ENCODE measurements at regions not wholly inside any gene's neighbourhood (a gene's known extent, or its start where the extent isn't known, plus 50 kb on each side); places are given as distances from the start of the nearest gene placed in this dataset.

DNA sequence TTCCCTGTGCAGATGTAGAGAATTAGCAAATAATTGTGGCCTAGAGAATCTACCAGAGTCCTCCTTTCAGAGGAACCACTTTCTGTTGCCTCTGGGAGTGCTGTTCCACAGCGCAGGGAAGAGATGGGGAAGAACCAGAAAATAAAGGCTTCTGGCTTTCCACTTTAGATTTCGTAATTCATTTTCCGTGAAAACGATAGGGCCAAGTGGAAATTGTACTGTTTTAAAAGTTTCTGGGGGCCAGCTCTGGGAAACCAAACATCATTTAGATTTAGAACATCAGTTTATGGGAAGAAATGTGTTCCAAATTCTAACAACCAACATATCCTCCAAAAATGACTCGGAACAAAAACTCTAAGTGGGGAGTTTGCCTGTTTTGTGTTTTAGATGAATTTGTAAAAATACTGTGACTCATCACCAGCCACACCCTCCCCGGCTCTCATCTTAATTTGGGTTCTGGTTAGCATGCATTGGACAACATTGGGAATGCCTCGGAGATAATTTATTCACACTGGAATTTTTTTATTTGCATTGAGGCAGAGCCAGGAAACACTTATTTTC is 65.2 kb upstream of the LNX1 start:
- DNase-seq (ENCODE audit: low read depth): peak; percentile 8
- no peaks in the 10 kb centered on the region for H4K20me1 ChIP-seq (ENCODE audit: insufficient read depth, low read length)
- no peaks in the 10 kb centered on the region for H3K36me3 ChIP-seq (ENCODE audit: insufficient read depth, low read length)
- no peak overlapping the region for H2AFZ ChIP-seq (ENCODE audit: low read depth, low read length)
- H3K79me2 ChIP-seq (ENCODE audit: insufficient read depth, low read length): no peaks in the 10 kb centered on the region
- Mint-ChIP-seq H3K4me3 (ENCODE audit: unreplicated experiment) (no peak overlapping the region), H3K4me1 (ENCODE audit: low read depth, unreplicated experiment) (peaks cover 5% of the 10 kb centered on the region), H3K27ac (ENCODE audit: unreplicated experiment) (no peak overlapping the region), H3K27me3 (ENCODE audit: low read depth, unreplicated experiment) (peaks cover 10% of the 10 kb centered on the region), H3K36me3 (ENCODE audit: low read depth, unreplicated experiment) (no peaks in the 10 kb centered on the region), H3K9me3 (ENCODE audit: unreplicated experiment) (no peaks in the 10 kb centered on the region)
- no peak for FAIRE-seq
- no peak overlapping the region for H3K4me3 ChIP-seq (ENCODE audit: insufficient read depth, low read depth, low read length)
- TF ChIP-seq EZH2 (IDR thresholded peaks at IDR 0.05; ENCODE audit: insufficient read depth, low read length): no peak
- TF ChIP-seq, protein P1, sequence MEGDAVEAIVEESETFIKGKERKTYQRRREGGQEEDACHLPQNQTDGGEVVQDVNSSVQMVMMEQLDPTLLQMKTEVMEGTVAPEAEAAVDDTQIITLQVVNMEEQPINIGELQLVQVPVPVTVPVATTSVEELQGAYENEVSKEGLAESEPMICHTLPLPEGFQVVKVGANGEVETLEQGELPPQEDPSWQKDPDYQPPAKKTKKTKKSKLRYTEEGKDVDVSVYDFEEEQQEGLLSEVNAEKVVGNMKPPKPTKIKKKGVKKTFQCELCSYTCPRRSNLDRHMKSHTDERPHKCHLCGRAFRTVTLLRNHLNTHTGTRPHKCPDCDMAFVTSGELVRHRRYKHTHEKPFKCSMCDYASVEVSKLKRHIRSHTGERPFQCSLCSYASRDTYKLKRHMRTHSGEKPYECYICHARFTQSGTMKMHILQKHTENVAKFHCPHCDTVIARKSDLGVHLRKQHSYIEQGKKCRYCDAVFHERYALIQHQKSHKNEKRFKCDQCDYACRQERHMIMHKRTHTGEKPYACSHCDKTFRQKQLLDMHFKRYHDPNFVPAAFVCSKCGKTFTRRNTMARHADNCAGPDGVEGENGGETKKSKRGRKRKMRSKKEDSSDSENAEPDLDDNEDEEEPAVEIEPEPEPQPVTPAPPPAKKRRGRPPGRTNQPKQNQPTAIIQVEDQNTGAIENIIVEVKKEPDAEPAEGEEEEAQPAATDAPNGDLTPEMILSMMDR (IDR thresholded peaks at IDR 0.05; ENCODE audit: insufficient read depth, low read depth, low read length): peak; percentile 40
- H3K4me2 ChIP-seq (ENCODE audit: low read length): no peak overlapping the region
- no peak overlapping the region for H3K27ac ChIP-seq (ENCODE audit: low read depth, low read length)
- H3K27me3 ChIP-seq (ENCODE audit: insufficient read depth, low read length): no peaks in the 10 kb centered on the region
- H3K9me3 ChIP-seq (ENCODE audit: insufficient read depth, low read depth, low read length): no peaks in the 10 kb centered on the region
- H3K4me1 ChIP-seq (ENCODE audit: insufficient read depth, low read length): no peaks in the 10 kb centered on the region
- no peak overlapping the region for H3K9ac ChIP-seq (ENCODE audit: low read length)

DNA sequence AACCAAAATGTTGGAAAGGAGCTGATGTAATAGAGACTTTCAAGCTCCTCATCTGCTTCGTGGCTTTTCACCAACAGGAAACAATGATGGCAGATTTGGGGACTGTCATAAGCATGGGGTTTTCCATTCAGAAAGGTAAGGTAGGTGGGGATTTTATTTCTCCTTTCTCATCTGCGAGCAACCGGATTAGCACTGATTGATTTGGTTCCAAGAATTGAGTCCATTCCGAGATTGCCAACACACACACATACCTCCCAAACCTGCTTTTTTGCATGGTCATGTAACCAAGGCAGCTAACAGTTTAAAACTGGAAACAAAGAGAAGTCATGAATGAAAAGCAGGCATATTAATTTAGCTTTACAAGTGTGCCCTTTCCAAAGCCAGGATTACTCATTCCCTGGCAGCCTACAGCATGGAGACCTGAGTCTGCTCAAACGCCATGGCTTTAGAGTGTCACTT is 63.0 kb upstream of the LNX1 start:
- Histone ChIP-seq H3K9ac (ENCODE audit: low read length) (no peak overlapping the region), H3K27ac (ENCODE audit: low read depth, low read length) (no peak overlapping the region), H4K20me1 (ENCODE audit: insufficient read depth, low read length) (no peaks in the 10 kb centered on the region), H3K4me1 (ENCODE audit: insufficient read depth, low read length) (no peaks in the 10 kb centered on the region), H3K4me2 (ENCODE audit: low read length) (no peak overlapping the region), H3K27me3 (ENCODE audit: insufficient read depth, low read length) (no peaks in the 10 kb centered on the region), H3K79me2 (ENCODE audit: insufficient read depth, low read length) (no peaks in the 10 kb centered on the region), H3K36me3 (ENCODE audit: insufficient read depth, low read length) (no peaks in the 10 kb centered on the region), H3K9me3 (ENCODE audit: insufficient read depth, low read depth, low read length) (no peaks in the 10 kb centered on the region), H3K4me3 (ENCODE audit: insufficient read depth, low read depth, low read length) (no peak overlapping the region), H2AFZ (ENCODE audit: low read depth, low read length) (no peak overlapping the region)
- Mint-ChIP-seq H3K36me3 (ENCODE audit: low read depth, unreplicated experiment) (no peaks in the 10 kb centered on the region), H3K9me3 (ENCODE audit: unreplicated experiment) (no peaks in the 10 kb centered on the region), H3K4me3 (ENCODE audit: unreplicated experiment) (no peak overlapping the region), H3K27ac (ENCODE audit: unreplicated experiment) (no peak overlapping the region), H3K4me1 (ENCODE audit: low read depth, unreplicated experiment) (peaks cover 8% of the 10 kb centered on the region), H3K27me3 (ENCODE audit: low read depth, unreplicated experiment) (peaks cover 10% of the 10 kb centered on the region)
- no peak for TF ChIP-seq EZH2 (IDR thresholded peaks at IDR 0.05; ENCODE audit: insufficient read depth, low read length)
- TF ChIP-seq, protein P1 (IDR thresholded peaks at IDR 0.05; ENCODE audit: insufficient read depth, low read depth, low read length): no peak
- DNase-seq (ENCODE audit: low read depth): peak; percentile 79
- no peak for FAIRE-seq

DNA sequence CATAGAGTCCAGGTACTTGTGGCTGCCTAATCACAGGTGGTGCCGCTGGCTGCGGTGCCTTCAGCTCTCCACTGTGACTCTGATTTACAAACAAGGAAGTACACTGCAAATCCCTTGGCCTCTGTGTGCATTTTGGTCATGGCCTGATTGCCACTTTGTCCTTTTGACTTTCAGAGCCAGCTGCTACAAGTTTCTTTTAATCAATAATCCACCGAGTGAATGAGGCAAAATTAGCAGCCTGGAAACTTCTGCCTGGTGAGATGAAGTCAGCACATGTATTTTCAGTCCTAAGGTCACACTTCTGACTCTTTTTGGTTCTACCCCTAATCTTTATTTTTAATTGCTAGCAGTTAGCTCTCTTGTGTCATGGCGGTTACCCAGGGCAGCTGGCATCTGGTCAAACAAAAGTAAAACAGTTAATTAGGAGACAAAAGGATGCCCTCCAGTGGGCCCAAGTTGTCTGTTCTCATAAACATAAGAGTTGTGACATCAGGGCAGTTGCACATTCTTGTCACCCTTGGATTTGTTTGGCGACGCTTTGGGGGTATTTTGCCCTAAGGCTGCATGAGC is 62.3 kb upstream of the LNX1 start:
- no peak overlapping the region for H3K4me3 ChIP-seq (ENCODE audit: insufficient read depth, low read depth, low read length)
- H4K20me1 ChIP-seq (ENCODE audit: insufficient read depth, low read length): no peaks in the 10 kb centered on the region
- TF ChIP-seq, protein P1 (IDR thresholded peaks at IDR 0.05; ENCODE audit: insufficient read depth, low read depth, low read length): no peak
- TF ChIP-seq EZH2 (IDR thresholded peaks at IDR 0.05; ENCODE audit: insufficient read depth, low read length): no peak
- no peak overlapping the region for H2AFZ ChIP-seq (ENCODE audit: low read depth, low read length)
- Mint-ChIP-seq H3K27me3 (ENCODE audit: low read depth, unreplicated experiment) (peaks cover 10% of the 10 kb centered on the region), H3K4me1 (ENCODE audit: low read depth, unreplicated experiment) (peaks cover 8% of the 10 kb centered on the region), H3K27ac (ENCODE audit: unreplicated experiment) (no peak overlapping the region), H3K4me3 (ENCODE audit: unreplicated experiment) (no peak overlapping the region), H3K36me3 (ENCODE audit: low read depth, unreplicated experiment) (no peaks in the 10 kb centered on the region), H3K9me3 (ENCODE audit: unreplicated experiment) (no peaks in the 10 kb centered on the region)
- H3K36me3 ChIP-seq (ENCODE audit: insufficient read depth, low read length): no peaks in the 10 kb centered on the region
- H3K4me1 ChIP-seq (ENCODE audit: insufficient read depth, low read length): no peaks in the 10 kb centered on the region
- H3K79me2 ChIP-seq (ENCODE audit: insufficient read depth, low read length): no peaks in the 10 kb centered on the region
- H3K9me3 ChIP-seq (ENCODE audit: insufficient read depth, low read depth, low read length): no peaks in the 10 kb centered on the region
- H3K27me3 ChIP-seq (ENCODE audit: insufficient read depth, low read length): no peaks in the 10 kb centered on the region
- H3K9ac ChIP-seq (ENCODE audit: low read length): no peak overlapping the region
- no peak overlapping the region for H3K4me2 ChIP-seq (ENCODE audit: low read length)
- DNase-seq (ENCODE audit: low read depth): no peak
- no peak overlapping the region for H3K27ac ChIP-seq (ENCODE audit: low read depth, low read length)
- no peak for FAIRE-seq
